HT1080 (cell line): ENCODE measurements at regions not wholly inside any gene's neighbourhood (a gene's known extent, or its start where the extent isn't known, plus 50 kb on each side); places are given as distances from the start of the nearest gene placed in this dataset.
"Not testable (repeated sequence)": the region's sequence is repeated elsewhere in the genome, so short reads cannot be mapped to it uniquely, and the experiment has no call there.

Experiments
- DNase-seq: peaks from one replicate; pipeline ENCODE4 v3.0.0-alpha.2; 2015; ENCODE audit warnings: low read depth

DNA sequence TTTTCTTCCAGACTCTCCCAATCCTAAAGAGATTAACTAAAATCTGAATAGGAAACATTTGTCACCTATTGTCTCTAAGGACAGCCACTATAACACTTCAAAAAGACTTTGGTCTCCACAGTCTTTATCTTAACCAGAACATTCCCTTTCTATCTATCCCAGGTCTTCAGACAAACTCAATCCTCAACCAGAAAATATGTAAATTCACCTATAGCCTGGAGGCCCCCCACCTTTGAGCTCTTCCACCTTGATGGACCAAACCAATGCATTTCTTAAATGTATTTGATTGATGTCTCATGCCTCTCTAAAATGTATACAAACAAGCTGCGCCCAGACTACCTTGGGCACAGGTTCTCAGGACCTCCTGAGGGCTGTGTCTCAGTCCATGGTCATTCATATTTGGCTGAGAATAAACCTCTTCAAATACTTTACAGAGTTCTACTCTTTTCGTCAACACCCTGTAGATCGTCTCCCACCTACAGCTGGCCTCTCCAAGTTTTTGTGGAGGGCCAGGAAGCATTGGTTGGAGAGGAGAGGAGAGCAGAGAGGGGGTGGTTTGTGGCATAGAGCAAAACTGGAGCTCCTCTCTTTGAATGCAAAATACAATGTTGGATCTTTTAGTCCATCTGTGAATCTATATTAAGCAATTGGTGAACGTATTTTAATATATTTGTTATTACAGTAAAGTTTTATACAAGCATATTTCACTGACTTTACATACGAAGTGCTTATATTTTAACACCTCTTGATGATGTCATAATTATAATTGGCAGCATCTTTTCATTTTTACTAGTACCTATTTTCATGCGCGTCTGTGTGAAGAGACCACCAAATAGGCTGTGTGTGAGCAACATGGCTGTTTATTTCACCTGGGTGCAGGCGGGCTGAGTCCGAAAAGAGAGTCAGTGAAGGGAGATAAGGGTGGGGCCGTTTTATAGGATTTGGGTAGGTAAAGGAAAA lies 230.7 kb upstream of the DUSP10 start:
- no peak for DNase-seq

DNA sequence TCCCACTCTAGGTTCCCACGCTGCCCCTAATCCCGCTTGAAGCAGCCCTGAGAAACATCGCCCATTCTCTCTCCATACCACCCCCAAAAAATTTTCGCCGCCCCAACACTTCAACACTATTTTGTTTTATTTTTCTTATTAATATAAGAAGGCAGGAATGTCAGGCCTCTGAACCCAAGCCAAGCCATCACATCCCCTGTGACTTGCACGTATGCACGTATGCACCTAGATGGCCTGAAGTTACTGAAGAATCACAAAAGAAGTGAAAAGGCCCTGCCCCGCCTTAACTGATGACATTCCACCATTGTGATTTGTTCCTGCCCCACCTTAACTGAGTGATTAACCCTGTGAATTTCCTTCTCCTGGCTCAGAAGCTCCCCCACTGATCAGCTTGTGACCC lies 229.1 kb upstream of the DUSP10 start:
- not testable (repeated sequence) for DNase-seq

DNA sequence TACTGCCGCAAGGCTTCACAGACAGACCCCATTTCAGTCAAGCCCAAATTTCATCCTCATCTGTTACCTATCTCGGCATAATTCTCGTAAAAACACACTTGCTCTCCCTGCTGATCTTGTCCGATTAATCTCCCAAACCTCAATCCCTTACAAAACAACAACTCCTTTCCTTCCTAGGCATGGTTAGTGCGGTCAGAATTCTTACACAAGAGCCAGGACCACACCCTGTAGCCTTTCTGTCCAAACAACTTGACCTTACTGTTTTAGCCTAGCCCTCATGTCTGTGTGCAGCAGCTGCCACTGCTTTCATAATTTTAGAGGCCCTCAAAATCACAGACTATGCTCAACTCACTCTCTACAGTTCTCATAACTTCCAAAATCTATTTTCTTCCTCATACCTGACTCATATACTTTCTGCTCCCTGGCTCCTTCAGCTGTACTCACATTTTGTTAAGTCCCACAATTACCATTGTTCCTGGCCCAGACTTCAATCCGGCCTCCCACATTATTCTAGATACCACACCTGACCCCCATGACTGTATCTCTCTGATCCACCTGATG lies 227.5 kb upstream of the DUSP10 start:
- DNase-seq = not testable (repeated sequence)

DNA sequence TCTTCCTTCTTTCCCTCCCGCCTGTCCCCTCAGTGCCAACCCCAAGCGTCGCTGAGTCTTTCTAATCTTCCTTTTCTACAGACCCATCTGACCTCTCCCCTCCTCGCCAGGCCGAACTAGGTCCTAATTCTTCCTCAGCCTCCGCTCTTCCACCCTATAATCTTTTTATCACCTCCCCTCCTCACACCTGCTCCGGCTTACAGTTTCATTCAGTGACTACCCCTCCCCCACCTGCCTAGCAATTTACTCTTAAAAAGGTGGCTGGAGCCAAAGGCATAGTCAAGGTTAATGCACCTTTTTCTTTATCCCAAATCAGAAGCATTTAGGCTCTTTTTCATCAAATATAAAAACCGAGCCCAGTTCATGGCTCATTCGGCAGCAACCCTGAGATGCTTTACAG lies 225.6 kb upstream of the DUSP10 start:
- not testable (repeated sequence) for DNase-seq

DNA sequence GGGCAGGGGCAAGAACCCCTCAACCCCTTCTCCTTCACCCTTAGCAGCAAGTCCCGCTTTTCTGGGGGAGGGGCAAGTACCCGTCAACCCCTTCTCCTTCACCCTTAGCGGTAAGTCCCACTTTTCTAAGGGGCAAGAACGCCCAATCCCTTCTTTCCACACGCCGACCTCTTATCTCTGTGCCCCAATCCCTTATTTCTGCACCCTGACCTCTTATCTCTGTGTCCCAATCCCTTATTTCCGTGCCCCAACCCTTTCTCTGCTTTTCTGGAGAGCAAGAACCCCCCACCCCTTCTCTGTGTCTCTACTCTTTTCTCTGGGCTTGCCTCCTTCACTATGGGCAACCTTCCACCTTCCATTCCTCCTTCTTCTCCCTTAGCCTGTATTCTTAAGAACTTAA lies 225.0 kb upstream of the DUSP10 start:
- DNase-seq = not testable (repeated sequence)

DNA sequence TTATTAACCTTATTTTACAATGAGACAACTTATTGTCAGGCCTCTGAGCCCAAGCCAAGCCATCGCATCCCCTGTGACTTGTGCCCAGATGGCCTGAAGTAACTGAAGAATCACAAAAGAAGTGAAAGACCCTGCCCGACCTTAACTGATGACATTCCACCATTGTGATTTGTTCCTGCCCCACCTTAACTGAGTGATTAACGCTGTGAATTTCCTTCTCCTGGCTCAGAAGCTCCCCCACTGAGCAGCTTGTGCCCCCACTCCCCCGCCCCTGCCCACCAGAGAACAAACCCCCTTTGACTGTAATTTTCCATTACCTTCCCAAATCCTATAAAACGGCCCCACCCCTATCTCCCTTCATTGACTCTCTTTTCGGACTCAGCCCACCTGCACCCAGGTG lies 224.0 kb upstream of the DUSP10 start:
- not testable (repeated sequence) for DNase-seq

DNA sequence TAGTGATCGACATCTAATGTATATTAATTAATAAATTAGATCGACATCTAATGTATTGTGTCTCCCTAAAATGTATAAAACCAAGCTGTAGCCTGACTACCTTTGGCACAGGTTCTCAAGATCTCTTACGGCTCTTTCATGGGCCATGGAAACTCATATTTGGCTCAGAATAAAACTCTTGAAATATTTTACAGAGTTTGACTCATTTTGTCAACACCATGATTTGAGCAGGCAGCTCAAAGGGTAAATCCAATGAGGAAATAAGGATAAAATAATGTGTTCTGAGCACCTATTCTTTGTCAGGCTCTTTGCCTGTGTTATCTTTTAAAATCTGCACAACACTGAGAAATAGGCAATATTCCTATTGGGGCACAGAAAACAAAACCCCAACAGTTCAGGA lies 223.4 kb upstream of the DUSP10 start:
- no peak for DNase-seq

DNA sequence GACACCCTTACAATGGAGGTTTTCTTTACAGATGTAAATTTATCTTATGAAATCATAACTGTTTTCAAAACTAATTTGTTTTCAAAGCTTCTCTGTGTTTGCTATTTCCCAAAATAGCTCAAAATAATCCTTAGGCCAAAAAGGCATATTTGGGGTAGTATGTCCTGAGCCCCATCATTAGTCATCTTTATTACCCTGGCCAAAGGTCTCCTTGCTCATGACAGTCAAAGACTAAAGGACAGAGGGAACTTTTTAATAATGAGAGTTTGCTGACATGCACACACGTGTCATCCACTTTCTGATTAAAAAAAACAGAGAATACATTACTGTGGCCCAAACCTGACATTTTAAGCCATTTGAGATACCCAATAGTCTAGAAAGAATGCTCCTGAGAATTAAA lies 221.9 kb upstream of the DUSP10 start:
- no peak for DNase-seq

DNA sequence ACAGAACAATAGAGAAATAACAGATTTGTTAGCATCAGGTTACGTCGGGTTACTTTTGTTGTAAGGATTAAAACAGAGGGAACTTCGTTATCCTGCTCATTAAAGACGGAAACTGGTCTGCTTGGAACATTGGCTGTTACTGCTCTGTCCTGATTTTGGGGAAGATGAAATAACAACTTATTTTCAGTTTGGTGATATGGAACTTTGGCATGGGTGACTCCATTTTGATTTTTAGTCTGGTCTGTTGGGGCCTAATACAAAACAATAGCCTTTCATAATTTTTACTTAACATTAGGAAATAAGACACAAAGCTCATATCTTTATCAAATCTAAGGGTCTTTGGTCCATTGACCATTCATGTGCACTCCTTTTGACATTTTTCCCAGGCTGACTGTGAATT lies 220.5 kb upstream of the DUSP10 start:
- DNase-seq = no peak

DNA sequence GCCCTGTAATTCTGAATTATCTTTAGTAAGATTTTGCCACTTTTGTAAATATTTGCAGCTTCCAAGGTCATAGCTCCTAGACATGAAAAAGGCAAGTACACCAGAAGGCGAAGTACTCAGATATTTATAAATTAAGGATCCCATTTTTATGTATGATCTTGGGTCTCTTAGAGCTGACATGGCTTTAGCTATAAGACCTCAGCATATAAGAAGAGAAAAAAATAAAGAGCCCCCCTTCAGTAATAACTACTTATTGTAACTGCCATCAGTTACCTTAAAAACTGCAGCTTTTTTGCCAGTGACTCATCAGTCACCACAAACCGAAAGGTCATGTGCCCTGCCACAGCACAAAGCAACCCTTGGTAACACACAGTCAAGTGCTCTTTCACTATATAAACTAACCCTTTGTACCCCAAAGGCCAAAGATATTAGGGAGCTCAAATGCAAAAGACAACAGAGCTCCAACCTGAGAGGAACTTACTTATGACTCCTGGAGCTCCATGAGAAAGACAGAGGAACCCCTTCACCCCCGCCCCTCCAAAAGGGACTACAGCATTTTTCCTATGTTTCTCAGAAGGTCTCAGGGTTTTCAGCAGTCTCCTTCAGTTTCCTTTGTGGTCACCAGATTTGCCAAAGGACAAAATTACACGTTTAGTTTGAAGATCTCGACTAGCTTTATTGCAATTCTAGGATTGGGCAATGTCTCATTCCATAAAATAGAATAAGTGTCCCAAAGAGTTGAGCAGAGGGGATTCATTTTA lies 219.8 kb upstream of the DUSP10 start:
- DNase-seq = peak; percentile 92

DNA sequence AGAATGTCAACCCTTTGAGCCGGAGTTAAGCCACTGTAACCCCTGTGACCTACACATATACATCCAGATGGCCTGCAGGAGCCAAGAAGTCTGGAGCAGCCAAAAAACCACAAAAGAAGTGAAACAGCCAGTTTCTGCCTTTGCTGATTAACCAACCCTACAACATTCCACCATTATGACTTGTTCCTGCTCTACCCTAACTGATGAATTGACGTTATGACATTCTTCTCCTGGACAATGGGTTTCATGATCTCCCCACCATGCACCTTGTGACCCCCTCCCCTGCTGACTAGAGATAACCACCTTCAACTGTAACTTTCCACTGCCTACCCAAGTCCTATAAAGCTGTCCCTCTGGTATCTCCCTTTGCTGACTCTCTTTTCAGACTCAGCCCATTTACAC lies 216.3 kb upstream of the DUSP10 start:
- DNase-seq = peak; percentile 80

DNA sequence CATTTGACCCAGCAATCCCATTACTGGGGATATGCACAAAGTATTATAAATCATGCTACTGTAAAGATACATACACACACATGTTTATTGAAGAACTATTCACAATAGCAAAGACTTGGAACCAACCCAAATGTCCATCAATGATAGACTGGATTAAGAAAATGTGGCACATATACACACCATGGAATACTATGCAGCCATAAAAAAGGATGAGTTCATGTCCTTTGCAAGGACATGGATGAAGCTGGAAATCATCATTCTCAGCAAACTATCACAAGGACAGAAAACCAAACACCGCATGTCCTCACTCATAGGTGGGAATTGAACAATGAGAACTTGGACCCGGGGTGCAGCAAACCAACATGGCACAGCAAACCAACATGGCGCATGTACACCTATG lies 215.5 kb upstream of the DUSP10 start:
- DNase-seq = not testable (repeated sequence)

DNA sequence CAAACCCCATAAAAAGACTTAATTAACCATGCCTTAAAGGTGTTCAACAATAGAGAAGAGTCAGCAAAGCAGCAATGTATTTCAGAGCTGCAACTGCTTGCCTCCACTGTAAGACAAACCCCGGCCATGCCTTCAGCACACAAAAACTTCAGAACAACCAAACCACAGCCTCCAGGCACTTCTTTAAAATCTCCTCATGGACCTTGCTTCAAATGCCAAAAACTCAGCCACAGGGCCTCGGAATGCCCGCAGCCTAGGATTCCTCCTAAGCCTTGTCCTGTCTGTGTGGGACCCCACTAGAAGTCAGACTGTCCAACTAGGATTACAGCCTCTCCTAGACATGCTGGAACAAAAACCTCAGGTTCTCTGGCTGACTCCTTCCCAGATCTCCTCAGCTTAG lies 208.1 kb upstream of the DUSP10 start:
- DNase-seq = no peak

DNA sequence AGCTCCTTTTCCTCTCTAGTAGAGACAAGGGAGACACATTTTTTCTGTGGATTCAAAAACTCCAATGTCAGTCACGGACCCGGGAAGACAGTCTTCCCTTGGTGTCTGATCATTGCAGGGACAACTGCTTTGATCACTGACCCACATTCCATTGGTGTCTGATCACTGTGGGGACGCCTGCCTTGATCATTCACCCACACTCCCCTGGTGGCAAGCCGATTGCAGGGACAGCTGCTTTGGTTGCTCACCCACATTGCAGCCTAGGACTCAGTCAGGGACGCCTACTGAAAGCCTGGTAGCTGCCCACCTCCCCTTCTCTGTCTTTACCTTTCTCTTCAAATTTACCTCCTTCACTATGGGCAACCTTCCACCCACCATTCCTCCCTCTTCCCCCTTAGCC lies 206.6 kb upstream of the DUSP10 start:
- DNase-seq = no peak

DNA sequence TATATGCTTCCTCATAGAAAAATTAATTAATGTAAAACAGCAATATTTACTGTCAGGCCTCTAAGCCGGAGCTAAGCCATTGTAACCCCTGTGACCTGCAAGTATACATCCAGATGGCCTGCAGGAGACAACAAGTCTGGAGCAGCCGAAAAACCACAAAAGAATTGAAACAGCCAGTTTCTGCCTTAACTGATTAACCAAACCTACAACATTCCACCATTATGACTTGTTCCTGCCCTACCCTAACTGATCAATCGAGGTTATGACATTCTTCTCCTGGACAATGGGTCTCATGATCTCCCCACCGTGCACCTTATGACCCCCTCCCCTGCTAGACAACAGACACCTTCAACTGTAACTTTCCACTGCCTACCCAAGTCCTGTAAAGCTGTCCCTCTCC lies 205.8 kb upstream of the DUSP10 start:
- no peak for DNase-seq

DNA sequence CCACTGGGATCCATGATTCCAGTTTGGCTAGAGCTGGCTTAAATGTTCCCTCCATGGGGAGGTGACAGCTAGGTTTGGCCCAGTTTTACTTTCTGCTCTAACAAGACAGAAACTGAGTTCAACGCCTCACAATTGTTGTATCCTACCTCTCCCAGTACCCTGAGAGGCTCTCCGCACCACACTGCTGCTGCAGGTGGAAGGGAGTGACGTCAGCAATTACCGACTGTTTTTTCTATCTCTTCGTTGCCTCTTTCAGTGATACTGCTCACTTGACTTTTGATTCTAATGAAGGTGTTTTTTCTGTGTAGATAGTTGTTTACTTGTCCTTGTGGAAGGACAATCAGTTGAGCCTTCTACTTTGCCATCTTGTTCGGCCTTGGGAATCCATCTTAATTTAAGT lies 204.9 kb upstream of the DUSP10 start:
- DNase-seq = no peak

DNA sequence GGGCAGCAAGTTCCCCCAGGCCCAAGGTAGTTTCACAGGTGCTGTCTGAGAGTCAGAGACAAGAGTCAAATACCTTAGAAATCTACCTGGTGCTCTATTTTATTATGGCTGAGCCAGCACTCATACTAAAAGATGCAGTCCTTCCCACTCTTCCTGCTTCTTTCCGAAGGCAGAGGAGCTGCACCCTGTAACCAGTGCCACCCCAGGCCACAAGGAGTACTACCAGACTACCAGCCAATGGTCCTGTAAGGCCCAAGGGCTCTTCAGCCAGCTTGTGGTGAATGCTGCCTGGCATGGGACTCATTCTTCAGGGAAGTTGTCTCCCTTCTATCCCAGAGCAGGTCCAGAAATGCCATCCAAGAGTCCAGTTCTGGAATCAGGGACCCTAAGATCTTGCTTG lies 203.8 kb upstream of the DUSP10 start:
- DNase-seq = no peak

DNA sequence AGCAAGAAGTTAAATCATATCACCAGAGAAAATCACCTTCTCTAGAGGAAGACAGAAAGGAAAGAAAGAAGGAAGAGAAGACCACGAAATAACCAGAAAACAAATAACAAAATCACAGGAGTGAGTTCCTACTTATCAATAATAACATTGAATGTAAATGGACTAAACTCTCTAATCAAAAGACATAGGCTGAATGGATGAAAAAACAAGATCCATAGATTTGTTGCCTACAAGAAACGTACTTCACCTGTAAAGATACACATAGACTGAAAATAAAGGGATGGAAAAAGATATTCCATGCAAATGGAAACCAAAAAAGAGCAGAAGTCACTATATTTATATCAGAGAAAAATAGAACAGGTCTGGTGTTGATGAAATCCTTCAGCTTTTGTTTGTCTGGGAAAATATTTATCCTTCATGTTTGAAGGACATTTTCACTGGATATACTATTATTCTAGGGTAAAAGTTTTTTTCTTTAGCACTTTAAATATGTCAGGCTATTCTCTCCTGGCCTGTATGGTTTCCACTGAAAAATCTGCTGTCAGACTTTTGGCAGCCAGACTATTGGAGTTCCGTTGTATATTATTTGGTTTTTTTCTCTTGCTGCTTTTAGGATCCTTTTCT lies 202.5 kb upstream of the DUSP10 start:
- DNase-seq = no peak

DNA sequence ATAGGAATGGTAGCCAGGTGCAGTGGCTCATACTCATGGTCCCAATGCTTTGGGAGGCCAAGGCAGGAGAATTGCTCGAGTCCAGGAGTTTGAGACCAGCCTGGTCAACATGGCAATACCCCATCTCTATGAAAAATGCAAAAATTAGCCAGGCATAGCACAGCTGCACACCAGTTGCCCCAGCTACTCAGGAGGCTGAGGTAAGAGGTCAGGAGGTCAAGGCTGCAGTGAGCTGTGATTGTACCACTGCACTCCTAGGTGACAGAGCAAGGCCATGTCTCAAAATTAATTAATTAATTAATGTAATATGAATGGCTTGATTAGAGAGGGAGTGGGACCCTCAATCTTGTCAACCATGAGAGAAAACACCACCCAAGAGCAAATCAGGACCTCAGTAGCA lies 198.7 kb upstream of the DUSP10 start:
- DNase-seq = no peak

DNA sequence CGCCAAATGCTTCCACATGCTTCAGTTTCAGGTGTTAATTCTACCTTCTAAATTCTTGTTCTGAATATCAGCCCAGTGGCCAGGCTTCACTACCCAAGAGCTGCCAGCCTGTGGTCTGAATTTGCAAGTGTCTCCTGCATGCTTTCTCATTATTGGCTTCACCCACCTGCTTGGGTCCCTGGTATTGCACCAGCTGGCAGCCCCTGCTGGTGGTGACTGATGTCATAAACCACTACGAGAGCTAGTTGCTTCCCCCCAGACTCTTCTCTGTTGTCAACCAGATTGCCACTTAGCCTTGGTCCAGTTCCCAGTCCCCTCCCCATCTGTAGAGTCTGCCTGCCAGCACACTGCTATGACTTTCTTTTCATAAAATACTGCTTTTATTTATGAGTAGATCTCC lies 197.7 kb upstream of the DUSP10 start:
- no peak for DNase-seq

DNA sequence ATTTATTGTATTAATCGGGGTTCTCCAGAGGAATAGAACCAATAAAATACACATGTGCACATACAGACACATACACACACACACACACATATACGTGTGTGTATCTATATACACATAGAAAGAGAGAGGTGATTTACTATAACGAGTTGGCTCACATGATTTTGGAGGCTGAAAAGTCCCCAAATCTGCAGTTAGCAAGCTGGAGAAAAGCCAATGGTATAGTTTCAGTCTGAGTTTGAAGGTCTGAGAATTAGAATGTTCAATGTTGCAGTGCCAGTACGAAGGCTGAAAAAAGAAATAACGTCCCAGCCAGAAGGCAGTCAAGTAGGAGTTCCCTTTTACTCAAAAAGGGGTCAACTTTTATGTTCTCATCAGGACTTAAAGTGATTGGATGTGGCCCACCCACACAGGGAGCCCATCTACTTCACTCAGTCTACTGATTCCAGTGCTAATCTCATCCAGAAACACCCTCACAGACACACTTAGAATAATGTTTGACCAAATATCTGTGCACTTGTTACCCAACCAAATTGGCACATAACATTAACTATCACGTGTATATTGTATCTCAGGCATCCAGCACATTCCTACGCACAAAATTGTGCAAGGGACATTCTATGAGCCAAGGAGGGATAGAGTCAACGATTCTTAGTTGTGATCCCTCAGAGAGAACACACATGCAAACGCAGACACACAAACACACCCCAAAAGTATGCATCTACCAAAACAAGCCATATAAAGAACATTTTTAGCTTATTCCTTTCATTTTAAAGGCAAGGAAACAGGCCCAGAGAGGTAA lies 195.5 kb upstream of the DUSP10 start:
- no peak for DNase-seq
